Peyer's patch (tissue), 4 donors: ENCODE measurements at regions not wholly inside any gene's neighbourhood (a gene's known extent, or its start where the extent isn't known, plus 50 kb on each side); places are given as distances from the start of the nearest gene placed in this dataset.

Experiments used
- POLR2A ChIP-seq, 2 donors: fragments of 450-650 bp; IDR thresholded peaks; one replicate each; pipeline ENCODE4 v1.5.1; 2017; ENCODE audit warnings: antibody characterized with exemption in 2 of 2, mild to moderate bottlenecking in 2 of 2, moderate library complexity in 2 of 2
- TF ChIP-seq, protein P1 (sequence below), 6 experiments: fragments of 450-650 bp in 4 of 6; fragments of 200-600 bp in 2 of 6; sonication (generic) in 1 of 6; IDR thresholded peaks; one replicate each; pipeline ENCODE4 v1.5.1; 2017 to 2019; ENCODE audit warnings: antibody characterized with exemption in 6 of 6, mild to moderate bottlenecking in 3 of 6, moderate library complexity in 1 of 6

DNA sequence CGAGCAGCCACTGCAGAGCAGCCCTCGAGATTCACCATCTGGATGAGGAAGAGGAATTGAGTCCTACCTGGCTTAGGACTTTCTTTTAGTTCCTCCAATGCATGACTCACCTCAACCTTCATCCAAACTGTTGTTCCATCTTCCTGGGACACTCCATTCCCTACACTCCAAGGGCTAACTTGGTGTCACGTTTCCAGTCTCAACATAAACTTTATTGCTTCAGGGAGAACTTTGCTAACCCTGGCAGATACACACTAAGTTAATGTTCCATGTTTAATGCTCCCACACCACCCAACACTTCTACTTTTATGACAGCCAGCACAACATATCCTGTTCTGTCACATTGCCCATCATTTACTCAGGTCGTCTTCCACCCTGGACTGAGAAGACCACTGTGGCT lies 164.4 kb downstream of the RBM26 start:
- TF ChIP-seq, protein P1, sequence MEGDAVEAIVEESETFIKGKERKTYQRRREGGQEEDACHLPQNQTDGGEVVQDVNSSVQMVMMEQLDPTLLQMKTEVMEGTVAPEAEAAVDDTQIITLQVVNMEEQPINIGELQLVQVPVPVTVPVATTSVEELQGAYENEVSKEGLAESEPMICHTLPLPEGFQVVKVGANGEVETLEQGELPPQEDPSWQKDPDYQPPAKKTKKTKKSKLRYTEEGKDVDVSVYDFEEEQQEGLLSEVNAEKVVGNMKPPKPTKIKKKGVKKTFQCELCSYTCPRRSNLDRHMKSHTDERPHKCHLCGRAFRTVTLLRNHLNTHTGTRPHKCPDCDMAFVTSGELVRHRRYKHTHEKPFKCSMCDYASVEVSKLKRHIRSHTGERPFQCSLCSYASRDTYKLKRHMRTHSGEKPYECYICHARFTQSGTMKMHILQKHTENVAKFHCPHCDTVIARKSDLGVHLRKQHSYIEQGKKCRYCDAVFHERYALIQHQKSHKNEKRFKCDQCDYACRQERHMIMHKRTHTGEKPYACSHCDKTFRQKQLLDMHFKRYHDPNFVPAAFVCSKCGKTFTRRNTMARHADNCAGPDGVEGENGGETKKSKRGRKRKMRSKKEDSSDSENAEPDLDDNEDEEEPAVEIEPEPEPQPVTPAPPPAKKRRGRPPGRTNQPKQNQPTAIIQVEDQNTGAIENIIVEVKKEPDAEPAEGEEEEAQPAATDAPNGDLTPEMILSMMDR (IDR thresholded peaks at IDR 0.05), result no peak
- no peak for TF ChIP-seq POLR2A (IDR thresholded peaks at IDR 0.05)
